AG04449 (cell line): ENCODE measurements at regions not wholly inside any gene's neighbourhood (a gene's known extent, or its start where the extent isn't known, plus 50 kb on each side); places are given as distances from the start of the nearest gene placed in this dataset.
"Not testable (repeated sequence)": the region's sequence is repeated elsewhere in the genome, so short reads cannot be mapped to it uniquely, and the experiment has no call there.

Source experiments
- CTCF ChIA-PET: fragments of 350-600 bp; formaldehyde crosslinking; extraction: SDS; loops from one replicate; lab custom pipeline; 2021; ENCODE audit warnings: antibody characterized with exemption; lab: Yijun Ruan, JAX
- POLR2A ChIA-PET: fragments of 400-600, 350-600 bp; formaldehyde crosslinking; extraction: SDS; loops from one replicate; lab custom pipeline; 2020; ENCODE audit warnings: antibody characterized with exemption, inconsistent platforms; lab: Yijun Ruan, JAX
- DNase-seq: peaks from one replicate; pipeline ENCODE4 v3.0.0-alpha.2; 2010; ENCODE audit warnings: low read depth, low spot score
- H3K4me3 ChIP-seq: 2 replicates; pipeline ENCODE4 v1.5.1; 2011; ENCODE audit warnings: low read depth, mild to moderate bottlenecking, control low read depth, low read length
- CTCF ChIP-seq: IDR thresholded peaks from one replicate; pipeline ENCODE4 v1.5.1; 2011; ENCODE audit warnings: mild to moderate bottlenecking, moderate library complexity, low read length, control low read depth, inconsistent platforms; ENCODE audit not compliant: insufficient read depth; ENCODE audit errors: missing control alignments

- CTCF ChIA-PET, result no interaction called here
- POLR2A ChIA-PET, result no interaction called here
These were observed 1526.1 kb downstream of the FAM181B start for GRCh38 chr11:81207421-81208054.

GRCh38 chr11:81203876-81204275, 1529.8 kb downstream of the FAM181B start:
- TF ChIP-seq CTCF, result no peak
- CTCF ChIA-PET, result no interaction called here
- POLR2A ChIA-PET, result no interaction called here
- DNase-seq, result no peak
- no peak overlapping the region for H3K4me3 ChIP-seq

More at GRCh38 chr11:81207421-81208054, 1526.1 kb downstream of the FAM181B start:
- no peak overlapping the region for H3K4me3 ChIP-seq
- no peak for TF ChIP-seq CTCF
- DNase-seq, result no peak

GRCh38 chr11:81197396-81197795, 1536.3 kb downstream of the FAM181B start:
- H3K4me3 ChIP-seq, result no peak overlapping the region
- no peak for DNase-seq
- ChIA-PET CTCF (no interaction called here), POLR2A (no interaction called here)
- TF ChIP-seq CTCF, result no peak

GRCh38 chr11:81192516-81192915, 1541.1 kb downstream of the FAM181B start:
- POLR2A ChIA-PET, result no interaction called here
- DNase-seq, result no peak
- TF ChIP-seq CTCF, result no peak
- H3K4me3 ChIP-seq, result no peak overlapping the region
- CTCF ChIA-PET, result no interaction called here

GRCh38 chr11:81190546-81190945, 1543.1 kb downstream of the FAM181B start:
- H3K4me3 ChIP-seq, result no peak overlapping the region
- CTCF ChIA-PET, result no interaction called here
- no peak for TF ChIP-seq CTCF
- POLR2A ChIA-PET, result no interaction called here
- DNase-seq, result no peak

- DNase-seq, POLR2A ChIA-PET, CTCF ChIA-PET, H3K4me3 ChIP-seq: not testable (repeated sequence)
These were observed 1546.6 kb downstream of the FAM181B start for GRCh38 chr11:81187033-81187432.
